OCI-LY1 (cell line): ENCODE measurements at regions not wholly inside any gene's neighbourhood (a gene's known extent, or its start where the extent isn't known, plus 50 kb on each side); places are given as distances from the start of the nearest gene placed in this dataset.
"Not testable (repeated sequence)": the region's sequence is repeated elsewhere in the genome, so short reads cannot be mapped to it uniquely, and the experiment has no call there.

Experiments used
- H2AFZ ChIP-seq: fragments of 200-600 bp; sonication (generic), shearing (Covaris generic); 2 replicates; pipeline ENCODE4 v1.6.0; 2014; ENCODE audit warnings: antibody characterized with exemption, mild to moderate bottlenecking, low read length
- H3F3A ChIP-seq: fragments of 200-600 bp; sonication (generic), shearing (Covaris generic); 2 replicates; pipeline ENCODE4 v1.6.0; 2014; ENCODE audit warnings: mild to moderate bottlenecking, antibody characterized with exemption, low read length, moderate library complexity; ENCODE audit not compliant: insufficient read depth
- H3K27ac ChIP-seq: fragments of 200-600 bp; sonication (generic); 2 replicates; pipeline ENCODE4 v1.5.1; 2014; ENCODE audit warnings: low read length, mixed run types, mild to moderate bottlenecking, low read depth; ENCODE audit not compliant: poor library complexity, severe bottlenecking
- H3K27me3 ChIP-seq: fragments of 200-600 bp; sonication (generic); 2 replicates; pipeline ENCODE4 v1.6.0; 2014; ENCODE audit warnings: antibody characterized with exemption, mild to moderate bottlenecking, low read length, moderate library complexity; ENCODE audit not compliant: insufficient read depth
- H3K36me3 ChIP-seq: fragments of 200-600 bp; sonication (generic); 2 replicates; pipeline ENCODE4 v1.6.1; 2014; ENCODE audit warnings: mild to moderate bottlenecking, antibody characterized with exemption, low read length, moderate library complexity, mixed read lengths; ENCODE audit not compliant: insufficient read depth
- H3K4me1 ChIP-seq: fragments of 200-600 bp; sonication (generic); 2 replicates; pipeline ENCODE4 v1.5.1; 2014; ENCODE audit warnings: mild to moderate bottlenecking, low read length, moderate library complexity; ENCODE audit not compliant: insufficient read depth, severe bottlenecking
- H3K4me2 ChIP-seq: fragments of 200-600 bp; sonication (generic), shearing (Covaris generic); 2 replicates; pipeline ENCODE4 v1.6.1; 2014; ENCODE audit warnings: low read length
- H3K4me3 ChIP-seq: fragments of 200-600 bp; sonication (generic); 2 replicates; pipeline ENCODE4 v1.5.1; 2014; ENCODE audit warnings: low read length, low read depth, mild to moderate bottlenecking, mixed read lengths; ENCODE audit not compliant: poor library complexity, severe bottlenecking
- H3K79me2 ChIP-seq: fragments of 200-600 bp; shearing (Covaris generic); 2 replicates; pipeline ENCODE4 v1.6.1; 2016; ENCODE audit warnings: mixed run types, low read length, mixed read lengths; ENCODE audit not compliant: insufficient read depth
- H3K9ac ChIP-seq: fragments of 200-600 bp; sonication (generic), shearing (Covaris generic); 2 replicates; pipeline ENCODE4 v1.6.1; 2014; ENCODE audit warnings: mild to moderate bottlenecking, low read length, mixed read lengths
- H3K9me2 ChIP-seq: fragments of 200-600 bp; sonication (generic), shearing (Covaris generic); 2 replicates; pipeline ENCODE4 v1.6.1; 2014; ENCODE audit warnings: low read depth, mild to moderate bottlenecking, low read length, mixed read lengths
- H3K9me3 ChIP-seq: fragments of 200-600 bp; shearing (Covaris generic); 2 replicates; pipeline ENCODE4 v1.6.1; 2014; ENCODE audit warnings: low read length, mixed read lengths
- H4K20me1 ChIP-seq: fragments of 200-600 bp; sonication (generic), shearing (Covaris generic); 2 replicates; pipeline ENCODE4 v1.6.0; 2016; ENCODE audit warnings: mild to moderate bottlenecking, low read length; ENCODE audit not compliant: insufficient read depth
- EZH2 ChIP-seq: fragments of 200-600 bp; sonication (generic), shearing (Covaris generic); IDR thresholded peaks from 2 replicates; pipeline ENCODE4 v1.8.0; 2017; ENCODE audit warnings: borderline replicate concordance, mixed run types, mild to moderate bottlenecking, antibody characterized with exemption, low read length, moderate library complexity, mixed read lengths
- TF ChIP-seq, protein P1 (sequence below): fragments of 200-600 bp; sonication (generic), shearing (Covaris generic); IDR thresholded peaks from 2 replicates; pipeline ENCODE4 v1.5.1; 2017; ENCODE audit warnings: mild to moderate bottlenecking, antibody characterized with exemption, low read length, moderate library complexity, mixed read lengths

DNA sequence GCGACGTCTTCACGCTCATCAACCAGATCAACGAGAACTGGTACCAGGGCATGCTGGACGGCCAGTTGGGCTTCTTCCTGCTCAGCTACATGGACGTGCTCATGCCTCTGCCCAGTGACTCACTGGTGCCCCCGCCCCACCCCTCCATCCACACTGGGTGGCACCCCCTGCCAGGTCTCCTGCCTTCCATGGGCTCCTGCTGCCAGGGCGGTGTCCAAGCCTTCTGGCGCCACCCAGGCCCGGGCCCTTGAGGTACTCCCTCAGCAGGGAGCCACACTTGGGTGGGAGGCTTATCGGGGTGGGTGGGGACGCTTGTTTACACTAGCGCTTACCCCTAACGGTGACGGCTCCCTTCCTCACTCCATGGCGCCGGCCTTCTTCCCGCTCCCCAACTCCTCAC, 148.2 kb downstream of the GOSR1 start:
- not testable (repeated sequence) for H2AFZ ChIP-seq, H3K79me2 ChIP-seq, H3F3A ChIP-seq, H3K9ac ChIP-seq, H3K4me3 ChIP-seq, H3K36me3 ChIP-seq, H3K9me2 ChIP-seq, H4K20me1 ChIP-seq, H3K4me1 ChIP-seq, H3K4me2 ChIP-seq, H3K9me3 ChIP-seq, H3K27ac ChIP-seq, H3K27me3 ChIP-seq

DNA sequence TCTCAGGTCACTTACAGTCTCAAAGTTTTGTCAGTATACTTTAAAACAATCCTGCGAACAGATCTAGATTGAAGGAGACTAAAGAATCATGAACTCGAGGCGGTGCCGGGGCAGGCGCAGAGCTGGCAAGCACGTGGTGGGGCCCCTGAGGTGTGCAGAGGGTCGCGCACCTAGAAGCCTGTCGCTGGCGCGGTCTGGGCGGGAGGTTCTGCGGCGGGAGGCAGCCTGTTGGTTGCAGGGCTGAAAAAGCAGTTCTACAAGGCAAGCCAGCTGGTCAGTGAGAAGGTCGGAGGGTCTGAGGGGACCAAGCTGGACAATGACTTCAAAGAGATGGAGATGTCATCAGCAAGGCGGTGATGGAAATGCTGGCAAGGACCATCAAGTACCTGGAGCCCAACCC, 147.0 kb downstream of the GOSR1 start:
- not testable (repeated sequence) for H3K4me2 ChIP-seq, H3K4me1 ChIP-seq, H3K4me3 ChIP-seq, H3K9me2 ChIP-seq, H4K20me1 ChIP-seq, H3F3A ChIP-seq, H3K79me2 ChIP-seq, H3K9ac ChIP-seq, H2AFZ ChIP-seq, H3K27ac ChIP-seq, H3K27me3 ChIP-seq, H3K36me3 ChIP-seq, H3K9me3 ChIP-seq

DNA sequence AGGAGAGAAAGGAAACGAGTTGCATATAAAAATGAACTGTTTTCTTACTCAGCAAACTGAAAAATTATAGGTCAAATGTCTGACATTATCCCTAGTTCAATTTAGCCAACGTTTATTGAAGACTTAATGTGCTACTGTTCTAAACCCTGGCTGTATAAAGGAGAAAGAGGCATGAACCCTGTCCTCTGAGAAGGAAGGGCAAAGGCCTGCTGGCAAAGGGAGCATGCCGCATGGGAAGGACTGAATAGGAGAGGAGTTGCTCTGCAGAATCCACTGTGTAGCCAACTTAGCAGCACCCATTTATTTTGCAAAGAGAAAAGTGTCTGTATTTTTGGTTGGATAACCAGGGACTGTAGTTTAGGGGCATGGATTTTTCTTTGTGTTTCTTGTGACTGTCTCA, 132.5 kb downstream of the GOSR1 start:
- not testable (repeated sequence) for H4K20me1 ChIP-seq, H3K4me2 ChIP-seq, H3K9me3 ChIP-seq, H3K27ac ChIP-seq, H3F3A ChIP-seq, H3K4me3 ChIP-seq, H3K27me3 ChIP-seq, H3K36me3 ChIP-seq, H3K4me1 ChIP-seq, H3K9ac ChIP-seq, H3K9me2 ChIP-seq, H2AFZ ChIP-seq
- peaks cover 19% of the 10 kb centered on the region for H3K79me2 ChIP-seq

DNA sequence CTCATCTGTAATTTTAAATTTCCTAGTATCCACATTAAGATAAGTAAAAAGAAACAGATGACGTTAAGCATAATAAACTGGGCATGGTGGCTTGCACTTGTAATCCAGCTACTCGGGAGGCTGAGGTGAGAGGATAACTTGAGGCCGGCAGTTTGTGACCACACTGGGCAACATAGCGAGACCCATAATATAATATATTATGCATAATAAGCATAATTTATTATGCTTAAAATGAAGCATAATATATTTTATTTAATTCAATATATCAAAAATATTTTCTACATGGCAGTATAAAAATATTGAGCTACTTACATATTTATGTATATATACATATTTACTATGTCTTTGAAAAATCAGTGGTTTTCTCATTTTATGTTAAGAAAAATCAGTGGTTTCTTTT, 128.3 kb downstream of the GOSR1 start:
- Histone ChIP-seq H4K20me1 (no peaks in the 10 kb centered on the region), H2AFZ (no peak overlapping the region), H3K27ac (no peak overlapping the region), H3K9ac (no peak overlapping the region), H3K4me2 (no peak overlapping the region), H3K79me2 (peaks cover 31% of the 10 kb centered on the region), H3K36me3 (no peaks in the 10 kb centered on the region), H3K4me3 (no peak overlapping the region), H3K27me3 (no peaks in the 10 kb centered on the region), H3K4me1 (peaks cover 17% of the 10 kb centered on the region), H3K9me2 (no peaks in the 10 kb centered on the region), H3F3A (no peaks in the 10 kb centered on the region), H3K9me3 (no peaks in the 10 kb centered on the region)
- TF ChIP-seq EZH2, result no peak
- TF ChIP-seq, protein P1, sequence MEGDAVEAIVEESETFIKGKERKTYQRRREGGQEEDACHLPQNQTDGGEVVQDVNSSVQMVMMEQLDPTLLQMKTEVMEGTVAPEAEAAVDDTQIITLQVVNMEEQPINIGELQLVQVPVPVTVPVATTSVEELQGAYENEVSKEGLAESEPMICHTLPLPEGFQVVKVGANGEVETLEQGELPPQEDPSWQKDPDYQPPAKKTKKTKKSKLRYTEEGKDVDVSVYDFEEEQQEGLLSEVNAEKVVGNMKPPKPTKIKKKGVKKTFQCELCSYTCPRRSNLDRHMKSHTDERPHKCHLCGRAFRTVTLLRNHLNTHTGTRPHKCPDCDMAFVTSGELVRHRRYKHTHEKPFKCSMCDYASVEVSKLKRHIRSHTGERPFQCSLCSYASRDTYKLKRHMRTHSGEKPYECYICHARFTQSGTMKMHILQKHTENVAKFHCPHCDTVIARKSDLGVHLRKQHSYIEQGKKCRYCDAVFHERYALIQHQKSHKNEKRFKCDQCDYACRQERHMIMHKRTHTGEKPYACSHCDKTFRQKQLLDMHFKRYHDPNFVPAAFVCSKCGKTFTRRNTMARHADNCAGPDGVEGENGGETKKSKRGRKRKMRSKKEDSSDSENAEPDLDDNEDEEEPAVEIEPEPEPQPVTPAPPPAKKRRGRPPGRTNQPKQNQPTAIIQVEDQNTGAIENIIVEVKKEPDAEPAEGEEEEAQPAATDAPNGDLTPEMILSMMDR, result no peak

DNA sequence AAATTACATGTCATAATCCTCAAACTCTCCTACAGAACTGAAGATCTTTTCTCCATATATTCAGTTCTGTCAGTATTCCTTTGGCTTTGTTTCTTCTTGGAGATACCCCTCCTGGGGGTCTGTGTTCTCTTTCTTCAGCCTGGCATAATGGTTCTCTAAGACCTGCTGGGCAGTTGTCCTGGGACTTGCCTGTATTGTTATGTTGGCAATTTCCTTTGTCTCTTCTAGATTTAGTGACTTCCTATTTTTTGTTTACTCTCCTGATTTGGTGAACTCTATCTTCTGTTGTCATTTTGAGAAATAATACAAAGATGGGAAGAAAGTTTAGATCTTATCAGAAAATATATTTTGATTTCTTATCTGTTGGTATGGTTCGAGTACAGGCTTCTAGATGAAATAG, 127.8 kb downstream of the GOSR1 start:
- H3K79me2 ChIP-seq, result peaks cover 31% of the 10 kb centered on the region

DNA sequence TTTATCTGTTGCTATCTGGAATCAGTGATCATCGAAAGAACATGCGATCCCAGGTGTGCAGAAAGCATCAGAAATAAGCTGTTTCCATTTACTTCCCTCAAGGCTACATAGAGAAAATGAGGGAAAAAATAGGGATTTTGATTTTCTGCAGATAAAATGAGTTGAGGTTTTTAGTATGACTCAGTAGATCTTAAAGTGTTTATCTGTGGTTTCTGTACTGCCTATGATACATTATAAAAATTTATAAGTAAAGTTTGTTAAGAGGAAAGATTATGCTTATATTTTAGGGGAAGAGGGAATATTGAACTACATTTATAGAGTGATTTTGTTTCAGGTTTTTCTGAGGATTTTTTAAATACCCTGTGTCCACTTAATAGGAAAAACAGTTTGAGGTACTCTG, 125.2 kb downstream of the GOSR1 start:
- H4K20me1 ChIP-seq, H3K36me3 ChIP-seq, H3K27ac ChIP-seq, H2AFZ ChIP-seq, H3F3A ChIP-seq, H3K9me3 ChIP-seq, H3K27me3 ChIP-seq, H3K9me2 ChIP-seq: not testable (repeated sequence)
- peak overlapping the region; percentile 35; the same call in 1 of the 2 replicates for H3K9ac ChIP-seq
- peak overlapping the region; percentile 81 for H3K4me2 ChIP-seq
- peak overlapping the region; percentile 90 for H3K4me3 ChIP-seq
- peaks cover 25% of the 10 kb centered on the region for H3K4me1 ChIP-seq
- H3K79me2 ChIP-seq, result peaks cover 31% of the 10 kb centered on the region

More for the DNA sequence above, 127.8 kb downstream of the GOSR1 start:
- H3F3A ChIP-seq, result no peaks in the 10 kb centered on the region
- H3K27ac ChIP-seq, result no peak overlapping the region
- no peaks in the 10 kb centered on the region for H3K36me3 ChIP-seq
- no peak for TF ChIP-seq EZH2
- TF ChIP-seq, protein P1, result no peak
- peaks cover 17% of the 10 kb centered on the region for H3K4me1 ChIP-seq
- H3K4me2 ChIP-seq, result no peak overlapping the region
- H3K27me3 ChIP-seq, result no peaks in the 10 kb centered on the region
- no peak overlapping the region for H3K4me3 ChIP-seq
- no peaks in the 10 kb centered on the region for H3K9me2 ChIP-seq
- H2AFZ ChIP-seq, result no peak overlapping the region
- no peaks in the 10 kb centered on the region for H3K9me3 ChIP-seq
- no peak overlapping the region for H3K9ac ChIP-seq
- H4K20me1 ChIP-seq, result no peaks in the 10 kb centered on the region
